PFSK-1 (cell line): ENCODE measurements at regions not wholly inside any gene's neighbourhood (a gene's known extent, or its start where the extent isn't known, plus 50 kb on each side); places are given as distances from the start of the nearest gene placed in this dataset.

Experiments used
- POLR2AphosphoS5 ChIP-seq: IDR thresholded peaks from 2 replicates; pipeline ENCODE4 v1.6.1; 2012; ENCODE audit warnings: low read depth, mild to moderate bottlenecking, control low read depth, low read length, moderate library complexity
- TAF1 ChIP-seq: IDR thresholded peaks from 2 replicates; pipeline ENCODE4 v1.6.1; 2012; ENCODE audit warnings: low read length, control low read depth, borderline replicate concordance; ENCODE audit not compliant: insufficient read depth
- TF ChIP-seq, protein P1 (sequence below), 2 experiments: IDR thresholded peaks; 2 replicates each; pipeline versions ENCODE4 v1.6.1 to v1.8.0; 2011 to 2012; ENCODE audit warnings: low read depth in 2 of 2, low read length in 2 of 2, control low read depth in 1 of 2, inconsistent platforms in 1 of 2, mild to moderate bottlenecking in 1 of 2, moderate library complexity in 1 of 2; ENCODE audit not compliant: insufficient read depth in 1 of 2

DNA sequence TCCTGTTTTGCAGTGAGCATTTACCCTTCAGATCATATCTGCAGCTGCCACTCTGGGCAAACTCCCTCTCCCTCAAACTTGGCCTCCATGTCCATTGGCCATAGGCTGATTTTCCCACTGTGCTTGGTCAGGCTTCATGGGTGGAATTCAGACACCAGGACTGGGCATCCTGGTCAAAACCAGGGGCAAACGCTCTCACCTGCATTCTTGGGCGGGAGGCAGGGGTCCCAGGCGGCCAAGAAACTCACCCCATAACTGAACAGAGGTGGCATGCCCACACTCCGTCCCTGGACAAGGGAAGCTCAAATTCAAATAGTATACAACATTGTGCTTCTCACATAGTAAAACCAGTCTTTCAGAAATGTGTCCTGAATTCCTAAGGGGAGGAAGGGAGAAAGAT is 81.1 kb upstream of the ZNF648 start:
- TF ChIP-seq TAF1 (no peak), POLR2AphosphoS5 (no peak)
- TF ChIP-seq, protein P1, sequence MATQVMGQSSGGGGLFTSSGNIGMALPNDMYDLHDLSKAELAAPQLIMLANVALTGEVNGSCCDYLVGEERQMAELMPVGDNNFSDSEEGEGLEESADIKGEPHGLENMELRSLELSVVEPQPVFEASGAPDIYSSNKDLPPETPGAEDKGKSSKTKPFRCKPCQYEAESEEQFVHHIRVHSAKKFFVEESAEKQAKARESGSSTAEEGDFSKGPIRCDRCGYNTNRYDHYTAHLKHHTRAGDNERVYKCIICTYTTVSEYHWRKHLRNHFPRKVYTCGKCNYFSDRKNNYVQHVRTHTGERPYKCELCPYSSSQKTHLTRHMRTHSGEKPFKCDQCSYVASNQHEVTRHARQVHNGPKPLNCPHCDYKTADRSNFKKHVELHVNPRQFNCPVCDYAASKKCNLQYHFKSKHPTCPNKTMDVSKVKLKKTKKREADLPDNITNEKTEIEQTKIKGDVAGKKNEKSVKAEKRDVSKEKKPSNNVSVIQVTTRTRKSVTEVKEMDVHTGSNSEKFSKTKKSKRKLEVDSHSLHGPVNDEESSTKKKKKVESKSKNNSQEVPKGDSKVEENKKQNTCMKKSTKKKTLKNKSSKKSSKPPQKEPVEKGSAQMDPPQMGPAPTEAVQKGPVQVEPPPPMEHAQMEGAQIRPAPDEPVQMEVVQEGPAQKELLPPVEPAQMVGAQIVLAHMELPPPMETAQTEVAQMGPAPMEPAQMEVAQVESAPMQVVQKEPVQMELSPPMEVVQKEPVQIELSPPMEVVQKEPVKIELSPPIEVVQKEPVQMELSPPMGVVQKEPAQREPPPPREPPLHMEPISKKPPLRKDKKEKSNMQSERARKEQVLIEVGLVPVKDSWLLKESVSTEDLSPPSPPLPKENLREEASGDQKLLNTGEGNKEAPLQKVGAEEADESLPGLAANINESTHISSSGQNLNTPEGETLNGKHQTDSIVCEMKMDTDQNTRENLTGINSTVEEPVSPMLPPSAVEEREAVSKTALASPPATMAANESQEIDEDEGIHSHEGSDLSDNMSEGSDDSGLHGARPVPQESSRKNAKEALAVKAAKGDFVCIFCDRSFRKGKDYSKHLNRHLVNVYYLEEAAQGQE (IDR thresholded peaks at IDR 0.05; ENCODE audit: insufficient read depth in 1 of 2, low read depth in 2 of 2, low read length in 2 of 2): no peak
